Activated naive CD8-positive, alpha-beta T cell treated with anti-CD3 and anti-CD28 coated beads for 36 hours (primary cell): ENCODE measurements at regions not wholly inside any gene's neighbourhood (a gene's known extent, or its start where the extent isn't known, plus 50 kb on each side); places are given as distances from the start of the nearest gene placed in this dataset.

ENCODE experiments used
- DNase-seq: peaks from one replicate; pipeline ENCODE4 v3.0.0; 2021
- H3K27ac Mint-ChIP-seq: one replicate; pipeline ENCODE4 v1.8.0; 2022; ENCODE audit warnings: mild to moderate bottlenecking, moderate library complexity, mixed read lengths
- H3K27me3 Mint-ChIP-seq: one replicate; pipeline ENCODE4 v1.8.0; 2022; ENCODE audit warnings: mild to moderate bottlenecking, mixed read lengths
- H3K36me3 Mint-ChIP-seq: one replicate; pipeline ENCODE4 v1.8.0; 2021; ENCODE audit warnings: mild to moderate bottlenecking, mixed read lengths
- H3K4me1 Mint-ChIP-seq: one replicate; pipeline ENCODE4 v1.8.0; 2021; ENCODE audit warnings: mixed read lengths
- H3K4me3 Mint-ChIP-seq: one replicate; pipeline ENCODE4 v1.8.0; 2022; ENCODE audit warnings: mild to moderate bottlenecking, moderate library complexity, mixed read lengths
- H3K9me3 Mint-ChIP-seq: one replicate; pipeline ENCODE4 v1.8.0; 2022; ENCODE audit warnings: mixed read lengths

GRCh38 chr4:1488831-1489638 lies 82.8 kb upstream of the NKX1-1 start:
- no peak for DNase-seq
- Mint-ChIP-seq H3K27me3 (peaks cover 10% of the 10 kb centered on the region), H3K27ac (no peak overlapping the region), H3K4me1 (no peaks in the 10 kb centered on the region), H3K36me3 (peaks cover 9% of the 10 kb centered on the region), H3K9me3 (peaks cover 24% of the 10 kb centered on the region), H3K4me3 (no peak overlapping the region)

GRCh38 chr4:1488357-1488756 lies 82.1 kb upstream of the NKX1-1 start:
- no peak overlapping the region for H3K27ac Mint-ChIP-seq
- DNase-seq: no peak
- no peaks in the 10 kb centered on the region for H3K4me1 Mint-ChIP-seq
- peaks cover 9% of the 10 kb centered on the region for H3K36me3 Mint-ChIP-seq
- peaks cover 25% of the 10 kb centered on the region for H3K9me3 Mint-ChIP-seq
- H3K4me3 Mint-ChIP-seq: no peak overlapping the region
- peaks cover 12% of the 10 kb centered on the region for H3K27me3 Mint-ChIP-seq

GRCh38 chr4:1487761-1488160 lies 81.5 kb upstream of the NKX1-1 start:
- H3K4me1 Mint-ChIP-seq: no peaks in the 10 kb centered on the region
- H3K36me3 Mint-ChIP-seq: peaks cover 9% of the 10 kb centered on the region
- H3K27ac Mint-ChIP-seq: no peak overlapping the region
- no peak for DNase-seq
- no peak overlapping the region for H3K4me3 Mint-ChIP-seq
- H3K27me3 Mint-ChIP-seq: peaks cover 16% of the 10 kb centered on the region
- H3K9me3 Mint-ChIP-seq: peaks cover 27% of the 10 kb centered on the region

DNA sequence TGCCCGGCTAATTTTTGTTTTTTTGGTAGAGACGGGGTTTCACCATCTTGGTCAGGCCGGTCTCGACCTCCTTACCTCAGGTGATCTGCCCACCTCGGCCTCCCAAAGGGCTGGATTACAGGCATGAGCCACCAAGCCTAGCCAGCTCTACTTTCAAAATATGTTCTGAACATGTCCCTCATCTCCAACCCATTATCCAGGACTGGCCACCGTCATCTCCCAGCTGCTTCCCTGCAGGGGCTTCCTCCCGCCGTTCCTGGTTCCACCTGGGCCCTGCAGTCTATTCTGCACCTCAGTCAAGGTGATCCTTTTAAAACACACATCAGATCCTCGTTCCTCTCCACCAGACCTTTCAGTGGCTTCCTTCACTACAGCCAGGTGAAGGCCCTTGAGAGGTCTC lies 80.9 kb upstream of the NKX1-1 start:
- Mint-ChIP-seq H3K4me1 (no peaks in the 10 kb centered on the region), H3K27ac (no peak overlapping the region), H3K9me3 (peaks cover 27% of the 10 kb centered on the region), H3K27me3 (peaks cover 12% of the 10 kb centered on the region), H3K4me3 (no peak overlapping the region), H3K36me3 (peaks cover 9% of the 10 kb centered on the region)
- no peak for DNase-seq

GRCh38 chr4:1485280-1485679 lies 79.0 kb upstream of the NKX1-1 start:
- H3K4me3 Mint-ChIP-seq: no peak overlapping the region
- no peak overlapping the region for H3K27ac Mint-ChIP-seq
- H3K4me1 Mint-ChIP-seq: no peaks in the 10 kb centered on the region
- DNase-seq: no peak
- H3K27me3 Mint-ChIP-seq: peaks cover 12% of the 10 kb centered on the region
- H3K36me3 Mint-ChIP-seq: peaks cover 9% of the 10 kb centered on the region
- peaks cover 30% of the 10 kb centered on the region for H3K9me3 Mint-ChIP-seq

DNA sequence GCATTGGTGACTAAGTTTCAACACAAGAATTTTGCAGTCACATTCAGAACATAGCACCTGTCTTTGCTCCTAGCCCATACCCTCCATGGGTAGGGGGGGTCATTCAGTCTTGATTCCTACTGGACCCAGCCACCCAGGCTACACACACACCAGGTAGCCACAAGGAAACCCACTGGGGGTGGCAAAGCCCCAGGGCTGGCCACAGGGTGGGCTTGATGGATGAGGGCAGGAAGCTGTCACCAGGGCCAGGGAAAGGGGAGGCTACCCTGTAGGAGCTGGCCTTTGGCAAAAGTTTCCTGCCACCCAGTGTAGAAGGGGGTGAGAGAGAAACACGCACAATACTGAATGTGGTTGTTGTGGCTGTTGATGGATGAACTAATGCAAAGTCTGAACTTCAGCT lies 74.5 kb upstream of the NKX1-1 start:
- Mint-ChIP-seq H3K4me3 (no peak overlapping the region), H3K27ac (no peak overlapping the region), H3K27me3 (peaks cover 6% of the 10 kb centered on the region), H3K4me1 (no peaks in the 10 kb centered on the region), H3K9me3 (peaks cover 21% of the 10 kb centered on the region), H3K36me3 (no peaks in the 10 kb centered on the region)
- DNase-seq: no peak

GRCh38 chr4:1479454-1479853 lies 73.2 kb upstream of the NKX1-1 start:
- H3K9me3 Mint-ChIP-seq: peaks cover 10% of the 10 kb centered on the region
- no peak overlapping the region for H3K27ac Mint-ChIP-seq
- no peaks in the 10 kb centered on the region for H3K4me1 Mint-ChIP-seq
- no peak for DNase-seq
- H3K36me3 Mint-ChIP-seq: no peaks in the 10 kb centered on the region
- H3K4me3 Mint-ChIP-seq: no peak overlapping the region
- H3K27me3 Mint-ChIP-seq: peaks cover 6% of the 10 kb centered on the region

DNA sequence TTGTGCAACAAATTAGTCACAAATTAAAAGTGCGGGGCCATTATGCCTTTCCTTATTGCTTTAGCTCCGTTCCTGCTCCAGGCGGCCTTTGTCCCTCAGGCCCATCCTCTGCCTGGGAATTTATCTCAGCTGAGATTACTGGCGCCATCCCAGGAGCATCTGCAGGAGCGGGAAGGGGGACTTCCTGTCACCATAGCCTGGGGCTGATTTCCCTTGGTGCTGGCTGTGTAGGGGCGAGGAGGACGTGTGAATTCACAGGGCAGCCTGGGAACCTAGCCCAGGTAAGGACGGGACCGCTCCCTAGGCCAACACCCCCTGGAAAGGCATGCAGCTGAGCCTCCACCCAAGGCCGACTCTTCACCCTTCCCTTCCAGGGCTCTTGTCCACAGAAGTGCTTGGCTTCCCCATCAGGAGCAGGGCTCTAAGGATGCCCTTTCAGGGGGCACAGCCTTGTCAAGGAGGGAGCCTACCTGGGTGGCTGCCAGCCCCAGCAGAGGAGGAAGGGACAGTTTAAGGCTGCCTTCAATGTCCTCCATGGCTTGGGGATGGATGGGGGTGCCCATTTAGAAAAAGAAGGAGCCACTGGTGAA lies 72.6 kb upstream of the NKX1-1 start:
- no peak for DNase-seq
- H3K27me3 Mint-ChIP-seq: peaks cover 6% of the 10 kb centered on the region
- no peak overlapping the region for H3K4me3 Mint-ChIP-seq
- H3K36me3 Mint-ChIP-seq: no peaks in the 10 kb centered on the region
- H3K27ac Mint-ChIP-seq: no peak overlapping the region
- H3K4me1 Mint-ChIP-seq: no peaks in the 10 kb centered on the region
- H3K9me3 Mint-ChIP-seq: peaks cover 7% of the 10 kb centered on the region

GRCh38 chr4:1477045-1477840 lies 71.0 kb upstream of the NKX1-1 start:
- Mint-ChIP-seq H3K36me3 (no peaks in the 10 kb centered on the region), H3K27me3 (peaks cover 6% of the 10 kb centered on the region)
- no peak for DNase-seq

GRCh38 chr4:1476140-1476513 lies 69.9 kb upstream of the NKX1-1 start:
- no peak overlapping the region for H3K27ac Mint-ChIP-seq
- no peaks in the 10 kb centered on the region for H3K4me1 Mint-ChIP-seq
- no peak overlapping the region for H3K4me3 Mint-ChIP-seq
- DNase-seq: no peak
- peaks cover 6% of the 10 kb centered on the region for H3K27me3 Mint-ChIP-seq
- H3K9me3 Mint-ChIP-seq: peaks cover 4% of the 10 kb centered on the region
- no peaks in the 10 kb centered on the region for H3K36me3 Mint-ChIP-seq

More at GRCh38 chr4:1477045-1477840, 71.0 kb upstream of the NKX1-1 start:
- peaks cover 4% of the 10 kb centered on the region for H3K9me3 Mint-ChIP-seq
- no peak overlapping the region for H3K27ac Mint-ChIP-seq
- H3K4me3 Mint-ChIP-seq: no peak overlapping the region
- H3K4me1 Mint-ChIP-seq: no peaks in the 10 kb centered on the region

DNA sequence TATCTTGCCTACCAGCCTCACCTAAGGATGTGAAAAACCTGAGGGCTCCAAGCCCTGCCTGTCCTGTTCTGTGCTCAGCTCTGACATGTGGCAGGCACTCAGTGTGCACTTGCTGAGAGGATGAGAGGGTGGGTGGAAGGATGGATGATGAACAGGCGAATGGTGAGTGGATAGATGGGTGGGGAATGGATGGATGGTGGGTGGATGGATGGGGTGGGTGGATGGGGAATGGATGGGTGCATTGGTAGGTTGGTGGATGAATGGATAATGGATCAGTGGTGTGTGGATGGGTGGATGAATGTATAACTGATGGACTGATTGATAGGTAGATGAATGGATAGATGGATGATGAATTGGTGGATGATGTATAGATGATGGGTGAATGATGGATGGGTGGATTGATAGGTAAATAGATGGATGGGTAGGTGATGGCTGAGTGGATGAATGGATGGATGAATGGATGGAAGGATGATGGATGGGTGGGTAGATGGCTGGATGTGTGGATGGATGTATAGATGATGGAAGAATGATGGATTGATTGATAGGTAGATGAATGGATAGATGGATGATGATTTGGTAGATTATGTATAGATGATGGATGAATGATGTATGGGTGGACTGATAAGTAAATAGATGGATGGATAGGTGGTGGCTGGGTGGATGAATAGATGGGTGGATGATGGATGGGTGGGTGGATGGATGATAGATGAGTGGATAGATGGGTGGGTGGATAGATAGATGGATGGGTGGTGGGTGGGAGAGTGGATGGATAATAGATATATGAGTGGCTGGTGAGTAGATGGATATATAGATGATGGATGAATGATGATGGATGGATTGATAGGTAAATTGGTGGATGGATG lies 69.3 kb upstream of the NKX1-1 start:
- Mint-ChIP-seq H3K27ac (no peak overlapping the region), H3K4me3 (no peak overlapping the region), H3K4me1 (no peaks in the 10 kb centered on the region), H3K9me3 (peaks cover 2% of the 10 kb centered on the region), H3K36me3 (no peaks in the 10 kb centered on the region), H3K27me3 (peaks cover 6% of the 10 kb centered on the region)
- DNase-seq: no peak

- no peak overlapping the region for H3K27ac Mint-ChIP-seq
- no peaks in the 10 kb centered on the region for H3K9me3 Mint-ChIP-seq
- DNase-seq: no peak
- no peaks in the 10 kb centered on the region for H3K36me3 Mint-ChIP-seq
- H3K27me3 Mint-ChIP-seq: peaks cover 6% of the 10 kb centered on the region
- no peak overlapping the region for H3K4me3 Mint-ChIP-seq
- no peaks in the 10 kb centered on the region for H3K4me1 Mint-ChIP-seq
Observed at GRCh38 chr4:1474126-1475090, 68.2 kb upstream of the NKX1-1 start.

GRCh38 chr4:1473718-1474117 lies 67.5 kb upstream of the NKX1-1 start:
- no peak for DNase-seq
- Mint-ChIP-seq H3K4me3 (no peak overlapping the region), H3K27ac (no peak overlapping the region), H3K36me3 (no peaks in the 10 kb centered on the region), H3K9me3 (no peaks in the 10 kb centered on the region), H3K4me1 (no peaks in the 10 kb centered on the region), H3K27me3 (peaks cover 6% of the 10 kb centered on the region)
